Coronary artery (tissue), 2 donors: ENCODE measurements at regions not wholly inside any gene's neighbourhood (a gene's known extent, or its start where the extent isn't known, plus 50 kb on each side); places are given as distances from the start of the nearest gene placed in this dataset.

ENCODE experiments used
- DNase-seq: peaks from one replicate; pipeline ENCODE4 v3.0.0-alpha.2; 2017; ENCODE audit warnings: low spot score
- H3K27ac ChIP-seq, 2 donors: fragments of 200-600 bp; sonication (generic); one replicate each; pipeline ENCODE4 v1.5.1; 2016 to 2019
- H3K4me3 ChIP-seq: fragments of 200-600 bp; sonication (generic); 2 replicates; pipeline ENCODE4 v1.5.1; 2016; ENCODE audit warnings: mild to moderate bottlenecking, moderate library complexity
- TF ChIP-seq, protein P1 (sequence below): fragments of 200-600 bp; sonication (generic); IDR thresholded peaks from one replicate; pipeline ENCODE4 v1.5.1; 2019; ENCODE audit warnings: antibody characterized with exemption

DNA sequence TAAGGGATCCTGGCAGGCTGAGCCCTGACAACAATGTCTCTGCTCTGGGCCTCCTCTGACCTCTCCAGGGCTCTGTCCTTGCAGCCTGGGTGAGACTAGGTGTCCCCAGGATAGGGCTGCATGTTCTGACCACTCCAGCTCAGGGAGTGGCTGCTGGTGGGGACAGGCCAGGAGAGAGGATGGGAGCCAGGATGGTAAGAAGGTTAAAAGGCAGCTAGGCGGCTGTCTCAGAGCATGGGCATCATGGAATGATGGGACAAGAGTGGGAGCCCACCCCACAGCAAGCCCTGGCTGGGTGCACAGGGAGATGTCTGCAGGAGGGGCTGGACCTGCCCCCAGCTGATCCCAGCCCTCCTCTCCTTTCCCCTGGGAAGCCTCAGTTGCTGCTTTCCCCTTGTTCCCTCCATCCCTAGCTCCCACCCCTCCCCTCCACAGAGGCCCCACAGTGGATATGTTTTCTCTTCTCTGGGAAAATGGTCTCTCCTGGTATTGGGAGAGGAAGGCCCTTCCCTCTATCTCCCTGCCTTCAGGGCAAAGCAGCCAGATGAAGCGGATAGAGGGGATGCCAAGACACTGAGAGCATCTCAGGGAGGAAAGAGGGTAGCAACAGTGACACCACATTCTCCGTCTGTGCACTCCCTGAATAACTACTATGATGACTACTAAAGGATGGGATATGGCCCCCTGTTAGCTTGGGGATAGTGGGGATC, 334.3 kb downstream of the DYSF start:
- Histone ChIP-seq H3K27ac (no peak overlapping the region), H3K4me3 (no peak overlapping the region)
- DNase-seq: no peak
- TF ChIP-seq, protein P1, sequence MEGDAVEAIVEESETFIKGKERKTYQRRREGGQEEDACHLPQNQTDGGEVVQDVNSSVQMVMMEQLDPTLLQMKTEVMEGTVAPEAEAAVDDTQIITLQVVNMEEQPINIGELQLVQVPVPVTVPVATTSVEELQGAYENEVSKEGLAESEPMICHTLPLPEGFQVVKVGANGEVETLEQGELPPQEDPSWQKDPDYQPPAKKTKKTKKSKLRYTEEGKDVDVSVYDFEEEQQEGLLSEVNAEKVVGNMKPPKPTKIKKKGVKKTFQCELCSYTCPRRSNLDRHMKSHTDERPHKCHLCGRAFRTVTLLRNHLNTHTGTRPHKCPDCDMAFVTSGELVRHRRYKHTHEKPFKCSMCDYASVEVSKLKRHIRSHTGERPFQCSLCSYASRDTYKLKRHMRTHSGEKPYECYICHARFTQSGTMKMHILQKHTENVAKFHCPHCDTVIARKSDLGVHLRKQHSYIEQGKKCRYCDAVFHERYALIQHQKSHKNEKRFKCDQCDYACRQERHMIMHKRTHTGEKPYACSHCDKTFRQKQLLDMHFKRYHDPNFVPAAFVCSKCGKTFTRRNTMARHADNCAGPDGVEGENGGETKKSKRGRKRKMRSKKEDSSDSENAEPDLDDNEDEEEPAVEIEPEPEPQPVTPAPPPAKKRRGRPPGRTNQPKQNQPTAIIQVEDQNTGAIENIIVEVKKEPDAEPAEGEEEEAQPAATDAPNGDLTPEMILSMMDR: no peak

DNA sequence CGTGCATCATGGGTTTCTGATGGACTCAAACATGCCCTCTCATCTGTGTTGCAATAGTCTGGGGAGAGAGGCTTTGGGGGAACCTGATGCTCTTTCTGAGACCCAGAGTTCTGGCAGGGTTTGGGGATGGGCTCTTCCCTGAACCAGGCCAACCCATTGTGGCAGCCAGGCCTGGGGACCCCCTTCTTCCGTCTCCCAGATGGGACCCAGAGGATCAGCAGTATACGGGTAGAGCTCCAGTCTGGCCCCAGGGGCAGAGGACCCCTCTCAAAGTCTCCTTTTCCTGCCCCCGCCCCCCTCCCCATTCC, 333.7 kb downstream of the DYSF start:
- no peak overlapping the region for H3K27ac ChIP-seq
- no peak overlapping the region for H3K4me3 ChIP-seq
- TF ChIP-seq, protein P1: no peak
- peak; percentile 47 for DNase-seq

DNA sequence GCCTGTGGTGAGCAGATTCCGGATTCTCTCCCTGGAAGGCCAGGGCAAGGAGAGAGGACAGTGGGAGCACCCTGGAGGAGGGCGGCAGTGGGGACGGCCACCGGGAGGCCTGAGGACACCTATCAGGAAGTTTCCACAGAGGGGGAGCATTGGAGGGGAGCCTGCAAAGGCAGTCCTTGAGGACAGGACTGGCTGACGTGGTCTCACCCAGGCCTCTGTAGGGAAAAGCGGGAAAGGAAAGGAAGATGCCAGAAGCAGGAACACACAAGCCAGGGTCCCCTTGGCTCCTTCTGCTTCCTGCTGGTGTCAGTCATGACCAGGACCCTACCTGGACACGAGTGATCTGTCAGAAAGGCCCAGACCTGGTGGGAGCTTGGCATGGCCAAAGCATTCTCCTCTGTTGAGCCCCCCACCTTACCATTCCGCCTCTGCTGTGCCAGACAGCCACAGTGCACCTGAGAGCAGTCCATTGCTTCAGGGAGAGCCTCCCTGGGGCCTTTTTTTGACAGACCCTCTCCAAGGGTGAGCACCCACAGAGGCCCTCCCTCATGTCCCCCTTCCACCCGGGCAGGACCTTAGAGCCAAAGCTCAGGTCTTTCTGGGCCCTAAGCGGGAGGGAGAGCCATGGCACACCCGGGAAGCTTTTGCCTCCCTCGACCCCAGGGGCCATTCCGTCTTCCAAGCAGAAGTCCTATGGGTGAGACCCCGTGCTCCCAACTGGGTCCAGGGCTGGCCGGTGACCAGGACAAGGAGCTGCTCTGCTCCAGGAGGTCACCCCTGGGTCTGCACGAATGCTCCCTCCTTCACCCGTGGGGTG, 333.1 kb downstream of the DYSF start:
- no peak overlapping the region for H3K4me3 ChIP-seq
- TF ChIP-seq, protein P1: no peak
- H3K27ac ChIP-seq: no peak overlapping the region
- DNase-seq: peak; percentile 62

DNA sequence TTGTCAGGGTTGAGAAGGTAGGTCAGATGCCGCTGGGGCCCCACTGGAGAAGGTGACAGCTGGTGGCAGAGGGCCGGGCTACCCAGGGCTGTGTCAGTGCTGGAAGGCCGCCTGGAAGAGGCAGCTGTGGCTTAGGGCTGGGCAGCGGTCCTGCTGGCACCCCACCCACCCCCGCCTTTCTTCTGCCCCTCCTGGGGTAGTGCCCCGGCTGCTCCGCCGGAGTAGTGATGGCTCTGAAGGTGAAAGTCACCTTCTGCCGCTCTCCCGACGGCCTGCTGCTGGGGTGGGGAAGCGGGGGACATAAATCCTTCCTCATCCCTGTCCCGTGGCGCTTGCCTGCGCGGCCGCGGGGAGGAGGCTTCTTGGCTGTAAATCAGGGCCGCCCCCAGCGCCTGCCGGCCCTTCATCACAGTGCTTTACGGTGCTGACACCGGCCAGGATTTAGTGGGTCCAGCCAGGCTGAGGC, 332.2 kb downstream of the DYSF start:
- DNase-seq: peak; percentile 65
- TF ChIP-seq, protein P1: no peak
- Histone ChIP-seq H3K4me3 (no peak overlapping the region), H3K27ac (no peak overlapping the region)

DNA sequence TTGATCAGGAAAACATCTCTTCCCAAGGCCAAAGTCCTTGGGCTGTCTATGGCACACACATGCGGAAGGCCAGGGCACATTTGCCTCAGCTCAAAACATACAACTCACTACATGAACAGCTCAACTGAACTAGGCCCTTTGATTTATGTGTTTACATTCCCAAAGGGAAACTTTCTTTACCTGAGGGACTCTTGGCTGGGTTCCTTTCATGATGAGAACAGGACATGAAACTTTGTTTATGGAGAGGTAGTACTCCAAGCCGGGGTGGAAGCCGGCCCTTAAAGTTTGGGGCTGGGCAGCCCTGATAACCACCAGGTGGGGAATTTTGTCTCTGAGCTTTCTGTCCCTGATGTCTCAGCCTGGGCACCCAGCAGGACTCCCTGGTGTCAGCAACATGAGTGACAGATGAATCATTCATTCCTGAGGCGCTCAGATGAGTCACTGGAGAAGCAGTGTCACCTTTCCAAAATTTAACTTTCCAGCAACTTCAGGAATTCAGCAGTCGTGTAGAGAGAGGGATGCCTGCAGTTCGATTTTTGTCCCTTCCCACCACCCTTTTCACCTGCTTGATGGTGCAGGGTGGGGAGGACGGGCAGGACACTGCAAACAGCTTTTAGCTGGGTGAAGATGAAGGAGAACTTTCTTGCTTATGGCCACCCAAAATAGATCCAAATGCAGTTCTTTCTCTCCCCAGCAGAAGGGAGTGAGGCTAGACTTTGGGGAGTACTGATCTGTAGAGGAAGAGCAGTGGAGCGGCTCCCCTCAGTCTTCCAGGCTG, 331.6 kb downstream of the DYSF start:
- no peak overlapping the region for H3K27ac ChIP-seq
- H3K4me3 ChIP-seq: no peak overlapping the region
- TF ChIP-seq, protein P1: no peak
- peak; percentile 61 for DNase-seq

DNA sequence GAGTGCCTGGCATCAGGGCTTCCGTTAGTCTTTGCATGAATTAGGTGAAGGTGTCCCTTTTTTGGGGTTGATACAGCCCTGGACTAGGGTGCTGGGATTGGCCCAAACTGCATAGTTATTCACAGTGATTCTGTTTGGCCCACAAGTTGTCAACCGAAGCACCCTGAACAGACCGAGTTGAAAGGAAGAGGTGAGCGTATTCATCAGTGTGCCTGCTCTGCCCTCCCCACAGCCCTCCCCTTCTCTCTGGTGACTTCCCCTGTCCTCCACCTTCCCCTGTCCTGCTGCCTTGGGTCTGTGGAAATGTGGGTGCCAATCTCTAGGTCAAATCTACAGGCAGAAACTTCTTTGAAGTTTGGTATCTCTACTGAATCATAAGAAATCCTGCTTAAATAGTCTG, 330.5 kb downstream of the DYSF start:
- TF ChIP-seq, protein P1: no peak
- DNase-seq: no peak
- no peak overlapping the region for H3K4me3 ChIP-seq
- H3K27ac ChIP-seq: no peak overlapping the region
